B cell (primary cell): ENCODE measurements at regions not wholly inside any gene's neighbourhood (a gene's known extent, or its start where the extent isn't known, plus 50 kb on each side); places are given as distances from the start of the nearest gene placed in this dataset.

Experiments used
- CTCF ChIP-seq: fragments of 200-600 bp; IDR thresholded peaks from one replicate; pipeline ENCODE4 v1.8.0; 2022; ENCODE audit warnings: antibody characterized with exemption, mild to moderate bottlenecking
- EZH2 ChIP-seq: IDR thresholded peaks from 2 replicates; pipeline ENCODE4 v1.6.1; 2012; ENCODE audit warnings: borderline replicate concordance, low read depth, mild to moderate bottlenecking, moderate library complexity, low read length; ENCODE audit not compliant: insufficient read depth, poor library complexity, severe bottlenecking

- TF ChIP-seq CTCF = no peak
- TF ChIP-seq EZH2 = no peak
Measured at GRCh38 chr16:86899757-86900156, 321.4 kb downstream of the FOXL1 start.
